ENCODE measurements at regions not wholly inside any gene's neighbourhood (a gene's known extent, or its start where the extent isn't known, plus 50 kb on each side); places are given as distances from the start of the nearest gene placed in this dataset.

- Histone ChIP-seq H3K4me1 (ENCODE audit: insufficient read depth, low read length) (no peaks in the 10 kb centered on the region), H2BK5ac (ENCODE audit: insufficient read length, low read length) (no peak overlapping the region), H3K27me3 (ENCODE audit: insufficient read depth, low read length) (no peaks in the 10 kb centered on the region; the same call in 1 of the 2 replicates), H3K9me3 (ENCODE audit: control insufficient read depth, low read depth, low read length) (no peaks in the 10 kb centered on the region), H2BK15ac (ENCODE audit: low read depth, low read length) (no peak overlapping the region), H2AFZ (ENCODE audit: low read length) (no peak overlapping the region), H4K91ac (ENCODE audit: insufficient read length, low read depth, low read length) (no peak overlapping the region), H3T11ph (ENCODE audit: low read length) (no peak overlapping the region), H2BK12ac (ENCODE audit: insufficient read length, low read depth, low read length) (no peak overlapping the region), H4K8ac (replicated peaks; ENCODE audit: insufficient read length, low read depth, low read length) (no peak overlapping the region), H3K4me2 (ENCODE audit: insufficient read depth, insufficient read length, low read length) (no peak overlapping the region), H3K23me2 (ENCODE audit: insufficient read length, low read depth, low read length, poor library complexity, severe bottlenecking) (no peaks in the 10 kb centered on the region), H4K20me1 (ENCODE audit: control insufficient read depth, insufficient read depth, insufficient read length) (no peaks in the 10 kb centered on the region), H2AK5ac (ENCODE audit: insufficient read length, low read length) (no peak overlapping the region), H4K5ac (ENCODE audit: insufficient read length, low read depth, low read length) (no peak overlapping the region), H3K79me2 (ENCODE audit: insufficient read depth, low read length) (no peaks in the 10 kb centered on the region), H3K27ac (ENCODE audit: insufficient read length, low read depth, low read length) (no peak overlapping the region), H2BK120ac (ENCODE audit: low read depth, low read length, poor library complexity, severe bottlenecking) (no peak overlapping the region), H3K56ac (ENCODE audit: insufficient read length, low read depth, low read length) (no peak overlapping the region), H3K14ac (ENCODE audit: insufficient read depth, low read length) (no peak overlapping the region), H3K4ac (ENCODE audit: low read depth, low read length) (no peak overlapping the region), H2BK20ac (ENCODE audit: low read depth, low read length, poor library complexity, severe bottlenecking) (no peak overlapping the region), H3K9ac (ENCODE audit: extremely low read depth, insufficient read length, low read length) (no peak overlapping the region), H3K18ac (ENCODE audit: insufficient read length, low read depth, low read length) (no peak overlapping the region), H3K23ac (ENCODE audit: insufficient read length, low read depth, low read length) (no peak overlapping the region), H3K79me1 (ENCODE audit: insufficient read depth, low read depth, low read length, poor library complexity, severe bottlenecking) (no peaks in the 10 kb centered on the region)
- WGBS (ENCODE audit: extremely low coverage, insufficient read length, low lambda C conversion rate), result no CpG with 5 or more reads among the region's 1 CpG
- Mint-ChIP-seq H3K4me1 (peaks cover 3% of the 10 kb centered on the region in 2 experiments; a peak in 2 of 4 replicates), H3K36me3 (ENCODE audit: insufficient read depth in 1 of 3, low read depth in 3 of 3) (no peaks in the 10 kb centered on the region), H3K9me3 (no peaks in the 10 kb centered on the region), H3K27ac (no peak overlapping the region), H3K27me3 (ENCODE audit: low read depth) (peaks cover 25% of the 10 kb centered on the region), H3K4me3 (no peak overlapping the region)
- DNase-seq, result no peak
- TF ChIP-seq CTCF (conservative IDR thresholded peaks at IDR 0.05), result no peak
Measured at GRCh38 chr1:190597294-190597693, 119.6 kb upstream of the BRINP3 start.
